Testis (tissue), 2 donors: ENCODE measurements at regions not wholly inside any gene's neighbourhood (a gene's known extent, or its start where the extent isn't known, plus 50 kb on each side); places are given as distances from the start of the nearest gene placed in this dataset.

Source experiments
- POLR2A ChIP-seq: fragments of 450-650 bp; IDR thresholded peaks from one replicate; pipeline ENCODE4 v1.6.1; 2017; ENCODE audit warnings: antibody characterized with exemption, mild to moderate bottlenecking, moderate library complexity
- TF ChIP-seq, protein P1 (sequence below), 3 experiments: fragments of 450-650 bp in 2 of 3; fragments of 200-600 bp in 1 of 3; sonication (generic) in 1 of 3; IDR thresholded peaks; one replicate each; pipeline ENCODE4 v1.5.1; 2016 to 2019; ENCODE audit warnings: antibody characterized with exemption in 3 of 3, mild to moderate bottlenecking in 2 of 3, moderate library complexity in 1 of 3

- TF ChIP-seq, protein P1, sequence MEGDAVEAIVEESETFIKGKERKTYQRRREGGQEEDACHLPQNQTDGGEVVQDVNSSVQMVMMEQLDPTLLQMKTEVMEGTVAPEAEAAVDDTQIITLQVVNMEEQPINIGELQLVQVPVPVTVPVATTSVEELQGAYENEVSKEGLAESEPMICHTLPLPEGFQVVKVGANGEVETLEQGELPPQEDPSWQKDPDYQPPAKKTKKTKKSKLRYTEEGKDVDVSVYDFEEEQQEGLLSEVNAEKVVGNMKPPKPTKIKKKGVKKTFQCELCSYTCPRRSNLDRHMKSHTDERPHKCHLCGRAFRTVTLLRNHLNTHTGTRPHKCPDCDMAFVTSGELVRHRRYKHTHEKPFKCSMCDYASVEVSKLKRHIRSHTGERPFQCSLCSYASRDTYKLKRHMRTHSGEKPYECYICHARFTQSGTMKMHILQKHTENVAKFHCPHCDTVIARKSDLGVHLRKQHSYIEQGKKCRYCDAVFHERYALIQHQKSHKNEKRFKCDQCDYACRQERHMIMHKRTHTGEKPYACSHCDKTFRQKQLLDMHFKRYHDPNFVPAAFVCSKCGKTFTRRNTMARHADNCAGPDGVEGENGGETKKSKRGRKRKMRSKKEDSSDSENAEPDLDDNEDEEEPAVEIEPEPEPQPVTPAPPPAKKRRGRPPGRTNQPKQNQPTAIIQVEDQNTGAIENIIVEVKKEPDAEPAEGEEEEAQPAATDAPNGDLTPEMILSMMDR (IDR thresholded peaks at IDR 0.05): no peak
- no peak for TF ChIP-seq POLR2A
Observed at GRCh38 chr18:1006965-1007364, 102.3 kb downstream of the ADCYAP1 start.
